Brain microvascular endothelial cell (primary cell): ENCODE measurements at regions not wholly inside any gene's neighbourhood (a gene's known extent, or its start where the extent isn't known, plus 50 kb on each side); places are given as distances from the start of the nearest gene placed in this dataset.
"Not testable (repeated sequence)": the region's sequence is repeated elsewhere in the genome, so short reads cannot be mapped to it uniquely, and the experiment has no call there.

Experiments
- DNase-seq: peaks from one replicate; pipeline ENCODE4 v3.0.0-alpha.2; 2020
- H3K27ac ChIP-seq: fragments of 250-450 bp; sonication (Bioruptor Pico); 2 replicates; pipeline ENCODE4 v1.5.1; 2020; ENCODE audit warnings: mild to moderate bottlenecking, moderate library complexity
- H3K27me3 ChIP-seq: fragments of 250-450 bp; sonication (Bioruptor Pico); replicated peaks from 2 replicates; pipeline ENCODE4 v1.5.1; 2020; ENCODE audit warnings: mild to moderate bottlenecking
- H3K36me3 ChIP-seq: fragments of 250-450 bp; sonication (Bioruptor Pico); replicated peaks from 2 replicates; pipeline ENCODE4 v1.5.1; 2020; ENCODE audit warnings: mild to moderate bottlenecking
- H3K4me3 ChIP-seq: 2 replicates; pipeline ENCODE4 v1.5.1; 2011; ENCODE audit warnings: low read depth, mild to moderate bottlenecking, control low read depth, low read length, moderate library complexity
- in situ Hi-C: cut with HindIII; loops from 2 replicates; pipeline ENCODE4 v1.10.0; 2017; ENCODE audit warnings: low sequenced_read_pairs, low pct_ligation_motif_present
- TF ChIP-seq, protein P1 (sequence below): IDR thresholded peaks from 2 replicates; pipeline ENCODE4 v1.5.1; 2011; ENCODE audit warnings: low read depth, mild to moderate bottlenecking, moderate library complexity, low read length, control low read depth, inconsistent platforms; ENCODE audit errors: missing control alignments

GRCh38 chr15:46091860-46092450 is 457.1 kb downstream of the SQOR start:
- no peak for DNase-seq
- Histone ChIP-seq H3K27ac (no peak overlapping the region), H3K36me3 (no peaks in the 10 kb centered on the region), H3K4me3 (no peak overlapping the region), H3K27me3 (no peaks in the 10 kb centered on the region)
- in situ Hi-C loops = no loop called here
- TF ChIP-seq, protein P1, sequence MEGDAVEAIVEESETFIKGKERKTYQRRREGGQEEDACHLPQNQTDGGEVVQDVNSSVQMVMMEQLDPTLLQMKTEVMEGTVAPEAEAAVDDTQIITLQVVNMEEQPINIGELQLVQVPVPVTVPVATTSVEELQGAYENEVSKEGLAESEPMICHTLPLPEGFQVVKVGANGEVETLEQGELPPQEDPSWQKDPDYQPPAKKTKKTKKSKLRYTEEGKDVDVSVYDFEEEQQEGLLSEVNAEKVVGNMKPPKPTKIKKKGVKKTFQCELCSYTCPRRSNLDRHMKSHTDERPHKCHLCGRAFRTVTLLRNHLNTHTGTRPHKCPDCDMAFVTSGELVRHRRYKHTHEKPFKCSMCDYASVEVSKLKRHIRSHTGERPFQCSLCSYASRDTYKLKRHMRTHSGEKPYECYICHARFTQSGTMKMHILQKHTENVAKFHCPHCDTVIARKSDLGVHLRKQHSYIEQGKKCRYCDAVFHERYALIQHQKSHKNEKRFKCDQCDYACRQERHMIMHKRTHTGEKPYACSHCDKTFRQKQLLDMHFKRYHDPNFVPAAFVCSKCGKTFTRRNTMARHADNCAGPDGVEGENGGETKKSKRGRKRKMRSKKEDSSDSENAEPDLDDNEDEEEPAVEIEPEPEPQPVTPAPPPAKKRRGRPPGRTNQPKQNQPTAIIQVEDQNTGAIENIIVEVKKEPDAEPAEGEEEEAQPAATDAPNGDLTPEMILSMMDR = peak; percentile 55

- in situ Hi-C loops, H3K4me3 ChIP-seq, DNase-seq, H3K27me3 ChIP-seq, H3K27ac ChIP-seq, H3K36me3 ChIP-seq: not testable (repeated sequence)
These were observed 463.2 kb downstream of the SQOR start for GRCh38 chr15:46098006-46098405.

- H3K36me3 ChIP-seq = no peaks in the 10 kb centered on the region
- DNase-seq = no peak
- no peak overlapping the region for H3K27ac ChIP-seq
- TF ChIP-seq, protein P1 = no peak
- no peaks in the 10 kb centered on the region for H3K27me3 ChIP-seq
- in situ Hi-C loops = no loop called here
- no peak overlapping the region for H3K4me3 ChIP-seq
These were observed 475.9 kb downstream of the SQOR start for GRCh38 chr15:46110755-46111154.

DNA sequence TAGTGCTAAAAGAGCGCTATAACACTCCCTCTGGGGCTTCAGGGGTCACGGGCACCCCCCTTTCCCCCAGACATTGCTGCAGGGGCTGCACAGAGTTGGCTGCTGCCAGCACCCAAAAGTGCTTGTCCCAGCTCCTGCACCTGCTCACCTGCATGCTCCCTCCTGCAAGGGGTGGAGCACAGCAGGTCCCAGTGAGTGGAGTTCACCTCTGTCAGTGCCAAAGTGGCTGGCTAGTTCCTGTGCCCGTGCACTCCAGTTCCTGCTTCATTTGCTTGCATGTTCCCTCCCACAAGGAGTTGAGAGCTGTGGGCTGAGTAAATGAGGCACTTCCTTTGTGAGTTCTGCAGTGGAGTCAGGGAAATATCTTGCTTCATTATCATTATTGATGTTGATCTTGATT is 476.9 kb downstream of the SQOR start:
- H3K27me3 ChIP-seq = no peaks in the 10 kb centered on the region
- DNase-seq = no peak
- no peak overlapping the region for H3K4me3 ChIP-seq
- H3K36me3 ChIP-seq = no peaks in the 10 kb centered on the region
- no peak overlapping the region for H3K27ac ChIP-seq
- TF ChIP-seq, protein P1 = no peak
- in situ Hi-C loops = no loop called here

GRCh38 chr15:46117071-46117470 is 482.2 kb downstream of the SQOR start:
- TF ChIP-seq, protein P1 = no peak
- no peak for DNase-seq
- Histone ChIP-seq H3K4me3 (no peak overlapping the region), H3K27ac (no peak overlapping the region), H3K36me3 (no peaks in the 10 kb centered on the region), H3K27me3 (no peaks in the 10 kb centered on the region)
- in situ Hi-C loops = no loop called here

GRCh38 chr15:46120713-46121112 is 485.9 kb downstream of the SQOR start:
- Histone ChIP-seq H3K27ac (no peak overlapping the region), H3K27me3 (no peaks in the 10 kb centered on the region), H3K4me3 (no peak overlapping the region), H3K36me3 (no peaks in the 10 kb centered on the region)
- TF ChIP-seq, protein P1 = no peak
- in situ Hi-C loops = no loop called here
- DNase-seq = no peak
